HG02981 (cell line): ENCODE measurements at regions not wholly inside any gene's neighbourhood (a gene's known extent, or its start where the extent isn't known, plus 50 kb on each side); places are given as distances from the start of the nearest gene placed in this dataset.
"Not testable (repeated sequence)": the region's sequence is repeated elsewhere in the genome, so short reads cannot be mapped to it uniquely, and the experiment has no call there.

Experiments
- ATAC-seq: cut with Tn5 transposase; IDR thresholded peaks from one replicate; pipeline ENCODE4 v1.9.1; 2021; ENCODE audit warnings: mild to moderate bottlenecking, moderate library complexity; ENCODE audit not compliant: unreplicated experiment

DNA sequence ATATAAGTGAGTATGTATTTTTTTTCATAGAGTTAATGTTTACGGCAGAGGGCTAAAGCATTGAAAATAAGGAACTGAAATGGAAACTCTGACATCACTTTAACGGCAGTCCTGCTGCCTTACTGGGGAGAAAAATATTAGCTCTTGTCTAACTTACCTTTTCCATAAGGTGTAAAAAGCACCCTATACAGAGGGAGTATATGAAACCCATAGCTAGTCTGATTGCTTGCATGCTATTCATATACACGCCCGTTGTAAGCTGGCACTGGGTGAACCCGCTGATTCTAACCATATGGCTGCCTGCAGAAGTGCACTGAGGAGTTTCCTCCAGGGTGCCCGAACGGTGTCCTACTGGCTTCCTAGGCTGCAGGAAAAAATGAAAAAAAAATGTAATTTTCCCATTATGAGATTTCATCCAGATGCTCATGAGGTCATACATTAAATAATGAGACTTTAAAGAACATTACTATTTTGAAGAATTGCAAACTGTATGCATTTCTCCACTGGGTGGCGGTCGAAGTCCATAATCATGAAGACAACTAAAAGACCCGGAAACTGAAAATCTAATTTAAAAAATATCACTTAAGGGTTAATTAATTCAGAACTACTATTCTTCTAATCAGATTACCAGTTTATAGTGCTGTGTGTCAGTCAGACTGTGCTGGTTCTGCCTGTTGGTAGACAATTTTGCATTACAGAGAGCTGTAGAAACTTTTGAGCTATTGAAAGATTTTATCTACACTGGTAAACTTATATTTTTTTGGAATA is 144.7 kb downstream of the ALX1 start:
- ATAC-seq, result peak; percentile 88

- no peak for ATAC-seq
Measured at GRCh38 chr12:85425349-85425612, 145.3 kb downstream of the ALX1 start.

- ATAC-seq, result no peak
Measured at GRCh38 chr12:85425926-85426325, 145.9 kb downstream of the ALX1 start.

DNA sequence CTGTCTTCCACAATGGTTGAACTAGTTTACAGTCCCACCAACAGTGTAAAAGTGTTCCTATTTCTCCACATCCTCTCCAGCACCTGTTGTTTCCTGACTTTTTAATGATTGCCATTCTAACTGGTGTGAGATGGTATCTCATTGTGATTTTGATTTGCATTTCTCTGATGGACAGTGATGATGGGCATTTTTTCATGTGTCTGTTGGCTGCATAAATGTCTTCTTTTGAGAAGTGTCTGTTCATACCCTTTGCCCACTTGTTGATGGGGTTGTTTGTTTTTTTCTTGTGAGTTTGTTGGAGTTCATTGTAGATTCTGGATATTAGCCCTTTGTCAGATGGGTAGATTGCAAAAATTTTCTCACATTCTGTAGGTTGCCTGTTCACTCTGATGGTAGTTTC is 153.1 kb downstream of the ALX1 start:
- ATAC-seq, result not testable (repeated sequence)

DNA sequence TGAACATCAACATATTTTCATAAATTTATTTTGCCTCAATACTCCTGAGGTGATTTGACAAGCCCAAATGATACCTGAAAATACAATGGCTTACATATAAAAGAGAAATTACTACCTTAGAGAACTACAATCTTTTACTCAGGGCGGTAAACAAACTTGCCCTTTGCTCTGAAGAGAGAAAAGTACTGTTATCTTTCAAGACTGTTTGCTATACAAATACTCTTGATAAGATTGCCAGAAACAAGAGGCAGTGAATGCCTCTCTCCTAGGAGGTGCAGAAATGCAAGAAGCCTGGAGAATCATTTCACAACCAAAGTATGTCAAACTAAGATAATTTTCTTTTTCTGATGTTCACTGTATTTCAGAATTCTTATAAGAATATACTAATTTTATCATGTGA is 160.3 kb downstream of the ALX1 start:
- ATAC-seq, result no peak

DNA sequence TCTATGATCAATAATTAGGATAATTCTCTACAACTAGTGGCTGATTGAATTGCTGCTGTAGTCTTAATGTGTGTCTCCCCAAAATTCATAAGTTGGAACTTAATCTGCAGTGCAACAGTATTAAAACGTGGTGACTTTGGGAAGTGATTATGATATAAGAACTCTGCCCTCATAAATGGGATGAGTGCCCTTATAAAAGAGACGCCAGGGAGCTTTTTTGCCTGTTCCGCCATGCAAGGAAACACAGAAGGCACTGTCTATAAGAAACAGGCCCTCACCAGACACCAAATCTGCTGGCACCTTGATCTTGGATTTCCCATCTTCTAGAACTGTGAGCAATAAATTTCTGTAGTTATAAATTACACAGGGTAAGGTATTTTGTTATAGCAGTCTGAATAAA is 161.0 kb downstream of the ALX1 start:
- ATAC-seq, result no peak

DNA sequence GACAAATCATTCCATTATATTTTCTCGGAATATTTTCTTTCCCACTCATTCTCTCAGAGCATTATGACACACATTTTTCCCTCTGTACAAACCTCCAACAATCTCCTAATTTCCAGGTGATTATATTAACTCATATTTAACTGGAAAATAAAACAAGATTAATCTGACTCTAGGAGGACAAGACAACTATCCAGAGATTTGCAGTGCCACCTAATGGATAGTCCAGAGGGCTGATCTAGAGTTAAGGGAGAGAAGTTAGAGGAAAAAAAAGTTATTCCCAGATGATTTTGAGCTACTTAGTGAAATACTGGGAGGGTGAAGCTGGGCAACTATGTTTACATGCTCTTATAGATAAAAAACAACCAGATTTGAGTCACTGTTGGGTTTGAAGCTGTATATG is 161.7 kb downstream of the ALX1 start:
- ATAC-seq, result no peak

DNA sequence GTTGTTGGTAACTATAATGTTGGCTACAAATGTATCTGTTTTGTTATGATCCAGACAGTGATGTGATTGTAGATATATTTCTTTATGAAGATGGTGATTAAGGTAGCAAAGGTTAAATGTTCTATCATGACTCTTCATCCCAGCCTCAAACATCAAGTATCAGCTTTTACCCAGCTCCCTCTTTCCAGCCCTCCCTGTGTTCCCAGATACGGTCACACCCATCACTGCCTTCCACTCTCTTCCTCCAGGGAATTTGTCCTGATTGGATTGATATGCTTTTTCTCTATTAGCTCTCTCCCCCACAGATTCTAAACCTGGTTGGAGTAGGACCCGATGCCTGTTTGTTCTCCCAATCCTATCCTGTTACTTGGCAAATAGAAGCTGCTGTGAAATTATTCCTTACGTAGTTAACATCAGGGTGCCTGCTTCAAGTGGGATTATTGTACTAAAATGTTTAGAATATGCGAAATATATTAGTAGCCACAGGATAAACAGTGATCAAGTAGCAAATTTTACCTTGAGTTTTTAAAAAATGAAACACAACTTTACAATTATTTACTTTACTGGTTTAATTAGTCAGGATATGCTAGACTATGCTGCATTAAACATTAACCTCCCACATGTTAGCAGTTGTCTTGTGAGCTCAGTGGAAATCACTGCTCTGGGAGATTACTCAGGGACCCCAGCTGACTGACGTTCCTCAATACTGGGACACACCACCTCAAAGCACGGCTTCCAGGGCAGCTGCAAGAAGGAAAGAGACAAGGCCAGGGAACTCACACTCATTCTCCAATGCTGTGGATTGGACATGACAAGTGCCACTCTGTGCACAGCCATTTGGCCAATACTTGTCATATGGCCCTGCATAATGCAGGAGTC is 165.3 kb downstream of the ALX1 start:
- no peak for ATAC-seq

DNA sequence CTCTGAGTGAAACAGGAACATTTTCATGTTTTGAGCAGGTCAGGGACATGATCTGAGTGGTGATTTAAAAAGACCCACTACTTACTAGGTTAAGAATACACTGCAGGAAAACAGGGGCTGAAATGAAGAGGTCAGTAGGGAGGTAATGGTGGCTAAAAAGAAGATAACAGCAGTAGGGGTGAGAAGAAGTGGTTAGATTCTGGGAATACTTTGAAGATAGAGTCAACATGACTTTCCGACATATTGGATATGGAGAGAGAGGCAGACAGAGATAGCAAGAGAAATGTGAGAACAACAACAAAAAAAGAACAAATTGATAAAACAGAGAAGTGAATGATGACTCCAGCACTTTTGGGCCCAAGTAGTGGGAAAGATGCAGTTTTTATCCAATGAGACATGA is 168.0 kb downstream of the ALX1 start:
- ATAC-seq, result no peak

DNA sequence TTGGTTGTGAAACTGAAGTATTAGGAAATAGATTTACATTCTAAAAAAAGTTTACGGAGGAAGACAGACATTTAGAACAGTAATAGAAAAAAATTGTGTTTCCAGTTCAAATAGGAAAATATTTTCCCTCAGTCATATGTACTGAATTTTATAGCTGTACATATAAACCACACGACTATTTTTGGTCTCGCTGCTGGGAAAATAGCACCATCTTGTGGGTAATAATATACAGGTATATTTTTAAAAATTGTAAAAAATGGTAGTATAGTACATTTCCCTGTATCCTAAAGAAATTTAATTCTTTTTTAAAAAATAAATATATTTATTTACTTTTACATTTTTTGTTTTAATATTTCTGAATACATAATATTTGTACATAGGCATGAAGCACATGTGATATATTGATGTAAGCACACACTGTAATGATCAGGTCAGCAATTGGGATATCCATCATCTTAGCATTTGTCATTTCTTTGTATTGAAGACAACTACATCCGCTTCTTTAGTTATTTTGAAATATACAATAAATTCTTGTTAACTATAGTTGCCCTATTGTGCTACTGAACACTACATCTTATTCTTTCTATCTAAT is 168.6 kb downstream of the ALX1 start:
- peak; percentile 44 for ATAC-seq

GRCh38 chr12:85457016-85457415 is 177.0 kb downstream of the ALX1 start:
- no peak for ATAC-seq

DNA sequence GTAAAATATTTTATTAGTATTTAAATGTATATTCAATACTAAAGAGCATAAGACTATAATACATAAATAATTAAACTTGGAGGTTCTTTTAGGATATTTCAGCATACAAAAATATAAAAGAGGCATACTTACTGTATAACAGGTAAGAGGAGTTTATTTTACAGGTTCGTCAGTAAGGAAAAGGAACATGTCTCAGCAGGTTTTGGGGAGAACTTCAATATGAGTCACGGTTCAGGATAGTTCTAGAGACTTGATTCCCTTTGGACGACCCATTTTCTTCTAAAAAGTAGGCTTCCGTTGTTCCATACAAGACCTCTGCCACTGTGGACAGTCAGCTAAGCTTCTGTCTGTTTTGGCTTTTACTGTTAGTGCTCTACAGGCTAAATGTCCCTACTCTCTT is 181.1 kb downstream of the ALX1 start:
- ATAC-seq, result no peak

GRCh38 chr12:85462888-85463287 is 182.9 kb downstream of the ALX1 start:
- no peak for ATAC-seq

DNA sequence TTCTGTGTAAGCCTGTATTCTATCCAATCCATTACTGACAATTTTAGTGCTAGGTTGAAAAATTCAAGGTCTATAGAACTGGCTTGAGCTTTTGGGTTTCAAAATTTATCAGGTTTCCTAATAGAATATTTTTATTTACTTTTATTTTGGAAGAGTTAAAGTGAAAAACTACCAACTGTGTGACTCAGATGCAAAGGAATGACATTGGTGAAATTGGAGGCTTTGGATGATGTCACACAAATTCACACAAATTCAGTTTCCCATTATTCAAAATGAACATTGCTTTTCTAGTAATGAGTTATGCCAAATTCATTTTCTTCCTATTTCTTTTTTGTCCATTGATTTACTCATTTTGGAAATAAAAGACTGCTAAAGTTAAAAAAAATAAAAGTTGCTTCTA is 186.9 kb downstream of the ALX1 start:
- no peak for ATAC-seq

GRCh38 chr12:85468356-85469157 is 188.5 kb downstream of the ALX1 start:
- ATAC-seq, result peak; percentile 93

DNA sequence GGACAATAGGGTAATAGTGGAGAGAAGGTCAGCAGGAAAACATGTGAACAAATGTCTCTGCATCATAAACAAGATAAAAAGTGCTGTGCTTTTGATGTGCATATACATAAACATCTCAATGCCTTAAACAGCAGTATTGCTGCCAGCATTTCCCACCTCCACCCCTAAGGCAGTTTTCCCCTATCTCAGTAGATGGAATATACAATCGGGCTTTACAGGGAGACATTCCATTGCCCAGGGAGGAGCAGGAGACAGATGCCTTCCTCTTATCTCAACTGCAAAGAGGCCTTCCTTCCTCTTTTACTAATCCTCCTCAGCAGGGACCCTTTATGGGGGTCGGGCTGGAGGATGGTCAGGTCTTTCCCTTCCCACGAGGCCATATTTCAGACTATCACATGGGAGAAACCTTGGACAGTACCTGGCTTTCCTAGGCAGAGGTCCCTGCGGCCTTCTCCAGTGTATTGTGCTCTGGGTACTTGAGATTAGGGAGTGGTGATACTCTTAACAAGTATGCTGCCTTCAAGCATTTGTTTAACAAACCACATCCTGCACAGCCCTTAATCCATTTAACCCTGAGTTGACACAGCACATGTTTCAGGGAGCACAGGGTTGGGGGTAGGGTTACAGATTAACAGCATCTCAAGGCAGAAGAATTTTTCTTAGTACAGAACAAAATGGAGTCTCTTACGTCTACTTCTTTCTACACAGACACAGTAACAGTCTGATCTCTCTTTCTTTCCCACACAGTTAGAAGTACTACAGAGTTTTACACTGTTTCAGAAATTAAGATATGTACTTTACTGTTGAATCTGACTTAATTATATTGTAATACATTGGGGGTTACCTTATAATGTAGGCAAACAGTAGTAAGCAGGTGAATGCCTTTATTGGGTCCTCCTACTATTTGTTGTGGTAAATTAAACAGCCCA is 189.4 kb downstream of the ALX1 start:
- ATAC-seq, result not testable (repeated sequence)

DNA sequence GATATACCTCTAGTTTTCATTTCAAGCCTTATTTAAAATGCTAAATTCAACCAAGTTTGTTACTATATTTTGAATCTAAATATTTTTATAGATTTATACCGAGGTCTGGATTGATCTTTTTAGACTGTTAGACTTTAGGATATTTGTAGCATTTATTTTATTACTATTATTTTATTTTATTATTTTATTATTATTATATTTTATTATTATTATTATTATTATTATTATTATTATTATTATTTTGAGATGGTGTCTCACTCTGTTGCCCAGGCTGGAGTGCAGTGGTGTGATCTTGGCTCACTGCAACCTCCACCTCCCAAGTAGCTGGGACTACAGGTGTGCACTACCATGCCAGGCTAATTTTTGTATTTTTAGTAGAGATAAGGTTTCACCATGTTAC is 195.3 kb downstream of the ALX1 start:
- ATAC-seq, result not testable (repeated sequence)

DNA sequence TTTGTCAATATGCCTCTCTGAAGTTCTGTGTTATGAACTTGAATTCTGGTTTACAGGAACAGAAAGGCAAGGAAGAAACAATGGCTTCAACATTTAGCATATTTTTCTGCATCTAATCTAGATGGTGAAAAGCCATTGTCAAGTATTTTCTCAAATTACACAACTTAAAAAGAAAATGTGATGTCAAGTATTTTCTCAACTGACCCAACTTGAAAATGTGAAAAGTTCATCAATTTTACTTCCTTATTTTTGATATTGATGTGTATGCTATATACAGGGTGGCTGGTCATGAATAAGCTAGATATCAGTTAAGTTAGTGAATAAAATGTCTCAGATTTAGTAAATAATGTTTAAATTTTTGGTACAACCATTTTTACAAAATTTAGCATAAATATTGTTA is 196.7 kb downstream of the ALX1 start:
- no peak for ATAC-seq

DNA sequence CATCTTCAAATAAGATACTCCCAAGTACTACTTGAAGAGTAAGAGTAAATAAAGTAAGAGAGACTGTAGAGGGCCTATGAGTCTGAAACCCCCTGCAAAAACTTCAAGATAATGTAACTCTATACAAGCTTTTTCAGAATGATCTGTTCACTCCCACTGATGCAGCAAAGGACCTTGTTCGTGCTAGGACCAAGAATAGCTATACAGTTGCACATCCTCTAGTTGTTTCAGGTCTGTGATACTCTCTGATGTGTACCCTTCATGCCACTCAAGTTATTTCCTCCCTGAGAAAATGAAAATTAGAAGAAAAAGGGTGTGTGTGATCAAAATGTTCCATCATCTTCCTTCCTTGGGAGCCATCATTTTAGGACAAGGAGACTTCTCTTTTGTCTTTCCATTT is 204.4 kb downstream of the ALX1 start:
- peak; percentile 45 for ATAC-seq

- no peak for ATAC-seq
Measured at GRCh38 chr12:85489194-85489593, 209.2 kb downstream of the ALX1 start.
